CD1c-positive myeloid dendritic cell (primary cell): ENCODE measurements at regions not wholly inside any gene's neighbourhood (a gene's known extent, or its start where the extent isn't known, plus 50 kb on each side); places are given as distances from the start of the nearest gene placed in this dataset.
"Not testable (repeated sequence)": the region's sequence is repeated elsewhere in the genome, so short reads cannot be mapped to it uniquely, and the experiment has no call there.

Experiments used
- DNase-seq: peaks from one replicate; pipeline ENCODE4 v3.0.0-alpha.2; 2016; ENCODE audit errors: extremely low spot score

- DNase-seq, result no peak
Measured at GRCh38 chr6:99668036-99668705, 61.5 kb downstream of the PRDM13 start.

GRCh38 chr6:99689916-99690685, 83.5 kb downstream of the PRDM13 start:
- no peak for DNase-seq

DNA sequence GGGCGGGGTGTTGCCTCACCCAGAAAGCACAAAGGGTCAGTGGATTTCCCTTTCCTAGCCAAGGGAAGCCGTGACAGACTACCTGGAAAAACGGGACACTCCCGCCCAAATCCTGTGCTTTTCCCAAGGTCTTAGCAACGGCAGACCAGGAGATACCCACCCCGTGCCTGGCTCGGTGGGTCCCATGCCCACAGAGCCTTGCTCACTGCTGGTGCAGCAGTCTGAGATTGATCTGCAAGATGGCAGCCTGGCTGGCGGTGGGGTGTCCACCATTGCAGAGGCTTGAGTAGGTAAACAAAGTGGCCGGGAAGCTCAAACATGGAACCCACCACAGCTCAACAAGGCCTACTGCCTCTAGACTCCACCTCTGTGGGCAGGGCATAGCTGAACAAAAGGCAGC, 95.7 kb downstream of the PRDM13 start:
- DNase-seq, result not testable (repeated sequence)

DNA sequence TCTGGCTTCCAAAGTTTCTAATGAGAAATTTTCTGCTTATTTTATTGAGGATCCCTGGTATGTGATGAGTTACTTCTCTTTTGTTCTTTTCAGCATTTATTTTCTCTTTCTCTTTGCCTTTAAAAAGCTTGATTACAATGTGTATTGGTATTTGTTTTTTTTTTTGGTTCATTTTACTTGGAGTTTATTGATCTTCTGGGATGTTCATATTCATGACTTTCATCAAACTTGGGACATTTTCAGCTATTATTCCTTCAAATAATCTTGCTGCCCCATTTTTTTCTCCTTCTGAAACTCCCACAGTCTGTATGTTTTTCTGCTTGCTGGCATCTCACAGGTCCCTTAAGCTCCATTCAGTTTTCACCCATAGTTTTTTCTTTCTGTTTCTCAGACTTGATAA, 102.4 kb downstream of the PRDM13 start:
- DNase-seq, result no peak

- no peak for DNase-seq
Measured at GRCh38 chr6:99711302-99711701, 104.7 kb downstream of the PRDM13 start.

DNA sequence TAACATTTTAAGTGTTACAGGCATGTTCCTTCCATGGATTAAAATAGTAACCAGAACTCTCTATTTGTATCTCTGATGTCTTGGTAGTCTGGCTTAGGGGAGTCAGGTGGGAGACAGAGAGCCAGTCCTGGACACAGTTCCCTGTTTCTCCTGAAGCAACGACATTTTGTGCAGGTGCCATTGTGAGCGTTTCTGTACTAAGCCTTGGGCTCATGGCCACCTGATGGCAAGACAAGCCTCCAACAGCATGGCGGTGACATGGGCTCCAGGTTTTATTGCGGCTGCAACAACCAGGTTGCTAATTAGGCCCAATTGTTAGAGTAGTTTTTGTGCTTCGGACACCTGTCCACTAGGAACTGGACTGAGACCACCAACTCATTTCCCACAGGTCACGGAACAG, 105.3 kb downstream of the PRDM13 start:
- DNase-seq, result no peak

- no peak for DNase-seq
Measured at GRCh38 chr6:99712519-99712918, 105.9 kb downstream of the PRDM13 start.

DNA sequence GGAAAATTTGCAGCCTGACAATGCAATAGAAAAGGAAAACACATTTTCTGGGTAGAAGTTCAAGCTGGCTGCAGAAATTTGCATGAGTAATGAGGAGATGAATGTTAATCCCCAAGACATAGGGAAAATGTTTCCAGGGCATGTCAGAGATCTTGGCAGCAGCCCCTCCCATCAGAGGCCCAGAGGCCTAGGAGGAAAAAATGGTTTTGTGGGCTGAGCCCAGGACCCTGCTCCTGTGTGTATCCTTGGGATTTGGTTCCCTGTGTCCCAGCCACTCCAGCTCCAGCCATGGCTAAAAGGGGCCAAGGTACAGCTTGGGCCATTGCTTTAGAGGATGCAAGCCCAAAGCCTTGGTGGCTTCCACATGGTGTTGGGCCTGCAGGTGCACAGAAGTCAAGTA, 115.4 kb downstream of the PRDM13 start:
- not testable (repeated sequence) for DNase-seq

GRCh38 chr6:99730237-99730636, 123.6 kb downstream of the PRDM13 start:
- not testable (repeated sequence) for DNase-seq

- DNase-seq, result no peak
Measured at GRCh38 chr6:99736302-99736701, 129.7 kb downstream of the PRDM13 start.

- no peak for DNase-seq
Measured at GRCh38 chr6:99739526-99739925, 132.9 kb downstream of the PRDM13 start.

- no peak for DNase-seq
Measured at GRCh38 chr6:99741092-99741491, 134.5 kb downstream of the PRDM13 start.

DNA sequence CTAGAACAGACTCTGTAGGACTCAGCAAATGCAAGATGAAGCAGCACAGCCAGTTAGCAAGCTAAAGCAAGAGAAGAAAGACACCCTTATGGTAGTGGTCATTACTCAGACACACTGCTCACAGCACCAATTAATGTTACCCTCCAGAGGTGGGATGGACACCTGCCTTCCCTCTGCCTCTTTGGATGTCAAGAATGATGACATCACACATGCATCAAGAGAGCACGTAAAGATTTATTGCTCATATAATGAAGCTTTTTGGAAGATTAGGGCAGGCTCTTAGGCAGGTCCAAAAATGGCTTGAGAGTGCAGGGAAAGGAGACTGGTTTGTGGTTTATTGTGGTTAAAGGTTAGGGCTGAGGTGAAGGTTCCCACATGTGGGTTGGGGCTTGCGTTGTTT, 137.0 kb downstream of the PRDM13 start:
- DNase-seq, result no peak

DNA sequence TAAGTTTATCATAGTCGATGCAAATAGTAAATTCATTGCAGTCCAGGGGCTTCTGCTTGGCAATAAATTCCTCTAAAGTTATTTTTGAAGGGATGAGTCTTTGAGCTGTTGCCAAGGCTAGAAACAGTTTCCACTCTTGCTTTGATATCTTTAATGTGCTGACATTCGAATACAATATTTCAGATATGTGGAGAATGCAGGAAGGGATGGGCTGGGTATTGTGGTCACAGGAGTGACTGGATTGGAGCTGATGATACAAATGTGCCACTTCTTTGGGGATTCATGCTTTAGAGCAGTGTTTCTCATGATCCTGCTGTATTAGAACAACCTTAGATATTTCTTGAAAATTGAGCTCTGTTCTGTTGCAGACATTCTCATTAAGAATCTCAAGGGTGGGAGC, 139.0 kb downstream of the PRDM13 start:
- no peak for DNase-seq

- peak; percentile 78 for DNase-seq
Measured at GRCh38 chr6:99746261-99746895, 139.7 kb downstream of the PRDM13 start.

GRCh38 chr6:99761711-99762110, 155.1 kb downstream of the PRDM13 start:
- DNase-seq, result no peak

GRCh38 chr6:99768166-99768565, 161.5 kb downstream of the PRDM13 start:
- no peak for DNase-seq

GRCh38 chr6:99779631-99780555, 173.3 kb downstream of the PRDM13 start:
- no peak for DNase-seq

GRCh38 chr6:99780556-99780885, 173.9 kb downstream of the PRDM13 start:
- no peak for DNase-seq

DNA sequence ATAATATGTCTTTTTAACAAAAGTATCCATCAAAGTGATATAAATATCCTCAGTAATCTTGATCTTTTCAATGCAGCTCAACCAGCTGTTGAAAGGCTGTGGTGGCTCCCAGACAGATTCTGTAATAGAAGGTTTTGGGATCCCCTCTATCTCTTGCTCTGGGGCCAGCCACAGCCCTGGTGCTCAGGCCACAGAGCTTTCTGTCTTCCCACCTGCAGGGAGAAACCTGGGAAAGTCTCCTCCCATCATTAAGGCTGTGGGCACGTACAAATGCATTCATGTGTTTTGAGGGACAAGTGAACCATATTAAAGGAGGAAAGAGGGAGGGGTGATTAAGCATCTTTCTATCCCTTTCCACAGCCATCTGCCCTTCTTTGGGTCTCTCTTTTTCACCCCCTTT, 183.1 kb downstream of the PRDM13 start:
- DNase-seq, result no peak

DNA sequence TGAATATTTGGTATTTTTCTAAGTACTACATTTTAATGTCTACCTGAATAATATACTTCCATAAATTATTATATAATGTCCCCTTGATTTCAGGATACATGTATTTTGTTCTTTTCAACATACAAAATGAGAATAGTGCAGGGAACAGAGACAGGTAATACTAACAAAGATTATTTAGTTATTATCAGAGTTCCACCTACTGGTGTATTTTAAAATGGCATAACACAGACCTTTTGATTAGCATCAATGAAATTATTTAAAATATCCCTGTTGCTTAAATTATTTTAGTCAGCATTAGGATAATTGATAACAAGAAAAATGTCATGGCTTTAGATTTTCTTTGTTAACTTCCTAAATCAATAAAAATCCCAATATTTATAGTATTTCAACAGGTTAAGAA, 184.0 kb downstream of the PRDM13 start:
- no peak for DNase-seq

- DNase-seq, result no peak
Measured at GRCh38 chr6:99801805-99802204, 192.2 kb downstream of the MCHR2 start.
